CD4-positive, alpha-beta T cell (primary cell): ENCODE measurements at regions not wholly inside any gene's neighbourhood (a gene's known extent, or its start where the extent isn't known, plus 50 kb on each side); places are given as distances from the start of the nearest gene placed in this dataset.

Experiments used
- ATAC-seq: fragments of 200-7000 bp; cut with Tn5 transposase; one replicate; pipeline ENCODE4 v1.10.0; 2022; ENCODE audit warnings: mild to moderate bottlenecking; ENCODE audit not compliant: poor library complexity
- CTCF ChIA-PET: fragments of 350-600 bp; sonication (Branson Sonifier 250); formaldehyde crosslinking; loops from one replicate; lab custom pipeline; 2021; ENCODE audit warnings: antibody characterized with exemption, inconsistent platforms; lab: Charles Lee
- POLR2A ChIA-PET: fragments of 350-600 bp; sonication (Branson Sonifier 250); formaldehyde crosslinking; loops from one replicate; lab custom pipeline; 2021; ENCODE audit warnings: antibody characterized with exemption, inconsistent platforms; lab: Charles Lee
- DNase-seq, 14 experiments: peaks; one replicate each; pipeline ENCODE4 v3.0.0-alpha.2; 2013 to 2020; ENCODE audit warnings: mixed read lengths in 2 of 14
- H3K27ac ChIP-seq, 2 donors: one replicate each; pipeline versions ENCODE4 v1.5.1 to v1.7.0; 2013; ENCODE audit warnings: low read length in 2 of 2, low read depth in 1 of 2, mild to moderate bottlenecking in 1 of 2
- H3K27me3 ChIP-seq, 2 experiments: 1 replicate in 1 of 2; 2 replicates in 1 of 2; pipeline versions ENCODE4 v1.6.1 to v1.7.0; 2013; ENCODE audit warnings: low read length in 2 of 2, control low read depth in 1 of 2, mild to moderate bottlenecking in 1 of 2, moderate library complexity in 1 of 2; ENCODE audit not compliant: insufficient read depth in 2 of 2, control insufficient read depth in 1 of 2
- H3K36me3 ChIP-seq: one replicate; pipeline ENCODE4 v1.6.1; 2013; ENCODE audit warnings: low read length, control low read depth; ENCODE audit not compliant: insufficient read depth
- H3K4me1 ChIP-seq: one replicate; pipeline ENCODE4 v1.6.1; 2013; ENCODE audit warnings: low read length, control low read depth; ENCODE audit not compliant: insufficient read depth
- H3K4me3 ChIP-seq: one replicate; pipeline ENCODE4 v1.5.1; 2013; ENCODE audit warnings: mild to moderate bottlenecking, low read length, moderate library complexity
- H3K9me3 ChIP-seq, 2 experiments: 1 replicate in 1 of 2; 2 replicates in 1 of 2; pipeline versions ENCODE4 v1.6.1 to v1.7.0; 2013; ENCODE audit warnings: low read length in 2 of 2, mild to moderate bottlenecking in 2 of 2, control low read depth in 1 of 2, moderate library complexity in 1 of 2; ENCODE audit not compliant: control insufficient read depth in 1 of 2, insufficient read depth in 1 of 2
- H3K27ac Mint-ChIP-seq: one replicate; pipeline ENCODE4 v1.8.0; 2020; ENCODE audit warnings: mixed read lengths
- H3K27me3 Mint-ChIP-seq: one replicate; pipeline ENCODE4 v1.8.0; 2021; ENCODE audit warnings: mixed read lengths
- H3K36me3 Mint-ChIP-seq: one replicate; pipeline ENCODE4 v1.8.0; 2021; ENCODE audit warnings: low read depth, mixed read lengths
- H3K4me1 Mint-ChIP-seq: one replicate; pipeline ENCODE4 v1.8.0; 2021; ENCODE audit warnings: low read depth, mixed read lengths
- H3K4me3 Mint-ChIP-seq: one replicate; pipeline ENCODE4 v1.8.0; 2020; ENCODE audit warnings: mild to moderate bottlenecking, mixed read lengths
- H3K9me3 Mint-ChIP-seq: one replicate; pipeline ENCODE4 v1.8.0; 2020; ENCODE audit warnings: mixed read lengths
- CTCF ChIP-seq: fragments of 200-600 bp; IDR thresholded peaks from one replicate; pipeline ENCODE4 v1.8.0; 2022; ENCODE audit warnings: antibody characterized with exemption, mild to moderate bottlenecking
- intact Hi-C, 2 experiments: fragments of 100-400 bp; cut with DNase I in 1 of 2; cut with micrococcal nuclease in 1 of 2; formaldehyde crosslinking; loops; one replicate each; pipeline versions ENCODE4 v1.15.1 to v1.9.0; 2023 to 2025; cut with DNase I, micrococcal nuclease

GRCh38 chr5:35502206-35502605 lies 115.5 kb upstream of the SPEF2 start:
- Histone ChIP-seq H3K4me3 (no peak overlapping the region), H3K4me1 (no peaks in the 10 kb centered on the region), H3K9me3 (peaks cover 5 to 16% of the 10 kb centered on the region in 2 experiments), H3K27ac (no peak overlapping the region), H3K36me3 (no peaks in the 10 kb centered on the region), H3K27me3 (no peaks in the 10 kb centered on the region)
- CTCF ChIA-PET: no interaction called here
- no peak overlapping the region for H3K4me3 Mint-ChIP-seq
- no peak overlapping the region for H3K27ac Mint-ChIP-seq
- POLR2A ChIA-PET: no interaction called here
- peaks cover 6% of the 10 kb centered on the region for H3K27me3 Mint-ChIP-seq
- peaks cover 11% of the 10 kb centered on the region for H3K9me3 Mint-ChIP-seq
- no peak for DNase-seq
- TF ChIP-seq CTCF: no peak
- H3K4me1 Mint-ChIP-seq: no peaks in the 10 kb centered on the region
- ATAC-seq: no peak
- H3K36me3 Mint-ChIP-seq: no peaks in the 10 kb centered on the region
- intact Hi-C loops: no loop called here

DNA sequence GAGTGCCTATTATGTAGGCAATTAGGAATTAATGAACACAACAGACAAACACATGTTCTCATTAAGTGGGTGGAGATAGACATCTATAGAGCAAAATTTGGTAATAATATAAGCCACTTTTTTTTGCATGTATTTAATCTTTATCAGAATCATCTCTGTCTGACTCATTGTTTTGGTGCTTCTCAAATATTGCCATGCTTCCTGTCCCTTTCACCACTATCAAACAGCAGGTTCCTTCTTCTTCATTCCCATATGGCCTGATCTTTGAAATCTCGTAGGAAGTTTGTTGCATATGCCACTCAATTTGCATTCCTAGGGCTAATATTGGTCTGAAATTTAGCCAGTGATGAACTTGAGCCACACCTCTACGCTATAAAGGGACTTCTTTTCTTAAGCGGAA lies 128.9 kb upstream of the SPEF2 start:
- Histone ChIP-seq H3K27ac (no peak overlapping the region), H3K4me1 (no peaks in the 10 kb centered on the region), H3K36me3 (no peaks in the 10 kb centered on the region), H3K9me3 (no peaks in the 10 kb centered on the region), H3K4me3 (no peak overlapping the region), H3K27me3 (peaks cover 0 to 12% of the 10 kb centered on the region in 2 experiments)
- no peak overlapping the region for H3K4me3 Mint-ChIP-seq
- ATAC-seq: no peak
- POLR2A ChIA-PET: no interaction called here
- H3K9me3 Mint-ChIP-seq: no peaks in the 10 kb centered on the region
- no peak overlapping the region for H3K27ac Mint-ChIP-seq
- H3K27me3 Mint-ChIP-seq: peaks cover 42% of the 10 kb centered on the region
- H3K4me1 Mint-ChIP-seq: no peaks in the 10 kb centered on the region
- CTCF ChIA-PET: no interaction called here
- intact Hi-C loops: no loop called here
- H3K36me3 Mint-ChIP-seq: no peaks in the 10 kb centered on the region
- no peak for DNase-seq
- TF ChIP-seq CTCF: no peak

DNA sequence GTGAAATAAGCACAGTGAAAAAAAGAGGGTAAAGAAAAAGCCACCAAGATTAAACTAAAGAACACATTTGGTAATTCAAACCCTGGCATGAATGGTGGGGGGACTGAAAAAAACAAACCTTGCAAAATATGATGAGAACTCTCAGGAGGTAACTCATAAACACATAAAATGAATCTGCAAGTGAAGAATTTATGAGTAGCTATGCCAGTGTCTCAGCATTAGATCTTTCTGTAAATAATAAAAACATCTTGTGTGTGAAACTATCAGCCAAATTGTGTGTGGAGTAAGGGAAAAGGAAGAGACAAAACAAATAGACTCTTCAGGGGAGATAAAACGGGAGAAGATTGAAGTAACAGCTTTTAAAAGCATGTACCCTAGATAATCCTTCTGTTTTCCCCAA lies 129.6 kb upstream of the SPEF2 start:
- no peak overlapping the region for H3K27ac ChIP-seq
- H3K36me3 ChIP-seq: no peaks in the 10 kb centered on the region
- ChIA-PET POLR2A (no interaction called here), CTCF (no interaction called here)
- H3K27ac Mint-ChIP-seq: no peak overlapping the region
- H3K4me1 ChIP-seq: no peaks in the 10 kb centered on the region
- ATAC-seq (no peak), DNase-seq (no peak)
- intact Hi-C loops: no loop called here
- no peak overlapping the region for H3K4me3 ChIP-seq
- no peaks in the 10 kb centered on the region for H3K4me1 Mint-ChIP-seq
- H3K27me3 Mint-ChIP-seq: peaks cover 42% of the 10 kb centered on the region
- H3K9me3 Mint-ChIP-seq: no peaks in the 10 kb centered on the region
- TF ChIP-seq CTCF: no peak
- H3K9me3 ChIP-seq: no peaks in the 10 kb centered on the region
- H3K27me3 ChIP-seq: peaks cover 0 to 12% of the 10 kb centered on the region in 2 experiments
- no peaks in the 10 kb centered on the region for H3K36me3 Mint-ChIP-seq
- H3K4me3 Mint-ChIP-seq: no peak overlapping the region
